Jurkat, Clone E6-1 (cell line): ENCODE measurements at regions not wholly inside any gene's neighbourhood (a gene's known extent, or its start where the extent isn't known, plus 50 kb on each side); places are given as distances from the start of the nearest gene placed in this dataset.

Experiments
- DNase-seq: peaks from one replicate; pipeline ENCODE4 v3.0.0-alpha.2; 2011; ENCODE audit warnings: low read depth, low spot score
- H3K4me3 ChIP-seq: 2 replicates; pipeline ENCODE4 v1.5.1; 2011; ENCODE audit warnings: mild to moderate bottlenecking, low read length, control low read depth, moderate library complexity

DNA sequence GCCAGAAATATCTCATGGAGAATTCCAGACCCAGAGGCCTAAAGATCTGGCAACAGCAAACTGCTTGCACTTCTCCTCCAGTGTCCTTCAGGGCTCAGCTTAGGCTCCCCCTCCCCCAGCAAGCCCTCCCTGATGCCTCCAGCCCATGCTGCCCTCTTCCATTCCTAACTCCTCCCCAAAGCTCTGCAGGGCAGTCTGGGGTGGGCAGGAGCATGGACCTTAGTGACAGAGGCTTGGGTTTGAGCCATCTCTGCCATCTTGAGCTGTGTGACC, 436.8 kb downstream of the PTPRU start:
- no peak overlapping the region for H3K4me3 ChIP-seq
- no peak for DNase-seq

DNA sequence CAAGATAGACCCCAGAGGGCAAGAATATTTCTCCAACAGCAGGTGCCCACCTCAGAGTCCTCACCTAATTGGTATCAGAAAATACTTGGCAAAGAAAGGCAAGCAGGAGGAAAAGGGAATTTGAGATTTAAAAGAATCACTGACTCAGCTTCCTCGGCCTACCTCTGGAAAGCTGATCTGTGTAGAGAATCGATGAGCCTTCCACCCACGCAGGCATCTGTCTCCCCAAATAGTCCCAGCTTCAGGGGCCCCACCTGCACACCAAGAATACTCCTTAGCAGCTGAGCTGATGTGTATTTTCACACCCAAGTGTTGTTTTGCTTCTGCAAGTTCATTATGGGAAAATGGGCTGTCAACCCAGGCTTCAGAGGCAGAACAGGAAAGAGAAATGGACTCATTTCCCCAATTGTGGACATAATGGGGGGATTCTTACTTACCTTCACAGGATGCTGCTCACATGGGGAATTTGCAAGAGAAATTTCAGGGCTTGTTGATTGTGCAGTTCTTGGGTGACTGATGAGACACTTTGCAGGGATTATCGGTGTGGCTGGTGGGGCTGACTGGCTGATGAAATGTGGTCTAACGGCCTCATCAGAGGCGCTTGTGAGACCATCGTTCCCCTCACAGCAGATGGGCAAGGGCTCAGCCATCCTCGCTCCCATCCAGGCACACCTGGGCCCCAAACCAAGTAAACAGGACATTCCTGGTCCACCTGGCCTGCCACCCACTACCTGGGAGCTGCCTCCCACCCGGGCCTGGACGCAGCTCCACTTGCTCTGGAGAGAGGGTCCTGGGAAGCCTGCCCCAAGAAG, 436.3 kb downstream of the PTPRU start:
- no peak for DNase-seq
- H3K4me3 ChIP-seq: no peak overlapping the region

DNA sequence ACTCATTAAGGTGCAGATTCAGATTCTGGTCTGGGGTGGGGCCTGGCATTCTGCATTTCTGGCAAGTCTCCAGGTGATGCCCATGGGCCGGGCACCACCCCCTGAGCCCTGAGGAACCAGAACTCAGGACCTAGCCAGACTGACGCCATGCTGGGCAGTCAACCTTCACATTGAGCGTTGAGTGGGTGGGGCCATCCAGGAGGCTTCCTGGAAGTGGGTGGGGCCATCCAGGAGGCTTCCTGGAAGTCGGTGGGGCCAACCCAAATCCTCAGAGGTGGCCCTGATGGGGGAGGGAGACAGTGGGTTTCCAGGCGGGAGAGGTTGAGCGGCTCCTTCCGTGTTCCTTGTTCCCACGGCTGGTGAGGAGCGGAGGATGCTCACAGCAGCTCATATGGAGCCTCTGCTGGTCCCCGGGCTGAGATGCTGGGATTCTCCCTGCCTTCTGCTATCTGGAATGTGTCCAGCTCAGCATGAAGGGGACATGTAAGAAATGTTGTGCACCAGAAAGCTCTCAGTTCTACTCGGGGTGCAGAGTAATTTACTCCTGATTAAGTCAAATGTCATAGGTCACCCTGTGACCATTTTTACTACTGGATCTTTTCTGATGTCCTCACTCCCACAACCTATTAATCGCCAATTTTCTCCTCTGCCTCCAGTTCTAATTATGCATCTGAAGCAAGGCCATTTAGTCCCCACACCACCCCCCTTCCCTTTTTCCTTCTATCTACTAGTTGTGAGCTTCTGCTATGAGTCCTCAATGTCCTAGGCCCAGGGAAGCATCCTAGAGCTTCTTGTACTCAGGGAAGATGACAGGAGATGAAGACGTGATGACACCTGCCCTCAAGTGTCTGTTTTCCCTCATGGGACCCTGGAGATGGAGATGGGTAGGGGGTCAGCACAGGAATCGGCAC, 435.4 kb downstream of the PTPRU start:
- H3K4me3 ChIP-seq: no peak overlapping the region
- DNase-seq: no peak

DNA sequence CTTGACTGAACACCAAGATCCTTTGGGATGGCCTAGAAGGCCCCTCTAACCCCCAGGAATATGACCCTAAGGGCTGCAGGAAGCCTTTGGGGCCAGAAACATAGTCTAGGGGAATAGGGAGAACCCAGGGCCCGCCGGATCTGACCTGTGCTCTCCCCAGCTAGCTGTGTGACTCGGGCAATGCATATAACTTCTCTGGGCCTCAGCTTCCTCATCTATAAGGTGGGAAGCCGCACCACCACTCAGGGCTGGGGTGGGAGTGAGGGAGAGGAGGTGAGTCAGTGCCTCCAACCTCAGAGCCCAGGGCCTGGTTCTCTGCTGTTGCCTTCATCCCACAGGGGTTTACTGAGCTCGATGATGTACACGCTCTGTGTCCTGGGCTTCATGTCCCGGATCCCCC, 434.4 kb downstream of the PTPRU start:
- DNase-seq: no peak
- H3K4me3 ChIP-seq: no peak overlapping the region

DNA sequence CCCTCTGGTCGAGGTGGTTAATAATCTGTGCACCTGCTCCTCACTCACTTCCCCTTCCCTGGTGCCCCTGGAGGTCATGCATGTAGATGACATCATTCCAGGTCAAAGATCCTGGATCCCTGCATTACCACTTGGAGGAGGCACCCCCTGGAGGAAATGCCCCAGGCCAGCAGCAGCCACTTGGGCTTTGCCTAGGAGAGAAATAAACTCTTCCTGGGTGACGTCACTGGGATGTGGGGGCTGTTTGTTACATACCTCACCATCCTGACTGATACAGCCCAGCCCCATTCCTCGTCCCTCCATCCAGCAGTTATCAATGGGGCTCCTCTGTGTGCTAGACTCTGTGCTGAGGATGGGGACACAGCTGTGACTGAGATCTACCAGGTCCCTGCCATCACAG, 433.6 kb downstream of the PTPRU start:
- no peak overlapping the region for H3K4me3 ChIP-seq
- DNase-seq: no peak

DNA sequence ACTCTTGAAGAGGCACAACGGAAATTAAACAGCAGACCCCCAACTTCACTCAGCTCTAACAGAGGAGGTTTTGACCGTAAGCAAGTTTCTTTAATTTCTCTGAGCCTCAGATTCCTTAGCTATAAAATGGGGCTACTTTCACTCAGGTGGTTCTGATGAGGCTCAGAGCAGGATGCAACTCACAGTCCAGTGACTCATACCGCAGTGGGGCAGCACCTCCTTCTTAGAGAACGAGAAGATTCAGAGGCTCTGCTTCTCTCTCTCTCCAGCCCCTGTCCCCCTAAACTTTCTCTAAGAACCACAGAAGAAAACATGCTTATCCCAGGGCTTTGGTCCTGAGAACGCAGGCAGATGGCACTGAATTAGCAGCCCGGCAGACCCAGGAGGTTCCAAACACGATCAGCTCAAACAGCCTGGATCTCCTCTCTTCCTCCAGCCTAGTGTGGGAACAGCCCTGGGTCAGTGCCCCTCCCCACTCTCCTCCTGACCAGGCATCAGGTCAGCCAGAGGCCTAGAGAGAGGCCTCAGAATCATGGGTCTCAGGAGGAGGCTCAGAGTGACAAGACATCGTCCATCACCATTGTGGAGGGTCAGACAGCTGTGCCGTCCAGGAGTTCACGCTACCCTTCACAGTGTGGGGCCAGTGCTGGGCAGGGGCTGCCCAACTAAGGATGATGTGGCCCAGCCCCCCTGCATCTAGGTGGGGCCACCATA, 433.0 kb downstream of the PTPRU start:
- H3K4me3 ChIP-seq: no peak overlapping the region
- no peak for DNase-seq

DNA sequence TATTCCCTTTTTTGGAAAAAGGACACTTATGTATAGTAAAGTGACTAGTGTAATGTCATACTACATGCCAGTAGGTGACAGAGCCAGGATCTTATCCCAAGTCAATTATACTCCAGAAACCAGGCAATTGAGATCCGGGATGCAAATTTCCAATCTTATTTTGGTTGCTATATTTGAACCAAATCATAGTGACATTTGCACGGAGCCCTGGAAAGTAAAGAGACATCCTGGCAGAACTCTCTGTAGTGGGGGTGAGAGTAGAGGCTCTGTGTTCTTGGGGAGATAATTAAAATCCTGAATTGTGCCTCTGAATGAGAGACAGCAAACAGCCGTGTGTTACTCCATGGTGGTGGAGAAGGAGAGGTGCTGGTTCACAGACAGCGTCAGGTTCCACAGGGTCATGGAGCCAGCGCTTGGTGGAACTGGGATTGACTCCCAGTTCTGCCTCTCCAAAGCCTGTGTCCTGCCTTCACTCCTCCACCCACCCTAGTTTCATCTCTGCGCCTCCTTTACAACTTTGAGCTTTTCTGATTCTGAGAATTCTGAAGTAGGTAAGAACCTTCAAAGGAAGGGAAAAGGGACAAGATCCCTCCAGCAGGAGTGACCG, 432.3 kb downstream of the PTPRU start:
- no peak overlapping the region for H3K4me3 ChIP-seq

DNA sequence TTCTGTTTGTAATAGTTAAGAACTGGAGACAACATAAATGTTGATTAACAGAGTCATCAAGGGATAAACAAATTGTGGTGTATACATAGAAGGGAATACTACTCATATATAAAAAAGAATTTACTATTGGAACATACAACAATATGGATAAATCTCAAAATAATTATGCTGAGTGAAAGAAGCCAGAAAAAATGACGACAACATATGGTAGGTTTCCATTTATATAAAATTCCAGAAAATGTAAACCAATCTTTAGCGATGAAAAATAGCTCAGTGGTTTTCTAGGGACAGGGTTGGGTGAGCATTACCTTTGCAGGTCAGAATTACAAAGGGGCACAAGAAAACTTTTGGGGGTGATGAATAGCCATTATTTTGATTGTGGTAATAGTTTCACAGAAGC, 431.6 kb downstream of the PTPRU start:
- DNase-seq: no peak
- H3K4me3 ChIP-seq: no peak overlapping the region

More for the DNA sequence above, 432.3 kb downstream of the PTPRU start:
- DNase-seq: no peak

DNA sequence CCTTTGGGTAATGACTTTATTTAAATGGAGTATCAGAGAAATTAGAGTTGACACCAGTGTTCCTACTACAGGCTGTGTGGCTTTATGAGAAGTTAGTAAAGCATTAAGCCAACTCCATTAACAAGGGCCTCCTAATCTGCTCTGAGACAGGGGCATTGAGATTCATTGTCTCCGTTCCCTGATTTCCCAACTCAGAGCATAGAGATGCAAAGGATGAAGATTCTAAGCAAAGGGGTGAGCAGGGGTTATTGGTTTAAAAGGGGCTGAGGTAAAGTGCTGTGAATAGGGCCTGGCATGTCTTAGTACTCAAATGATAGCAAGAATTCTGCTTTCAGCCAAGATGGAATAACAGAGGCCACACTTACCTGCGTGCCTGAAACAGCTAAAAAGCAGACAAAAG, 428.4 kb downstream of the PTPRU start:
- H3K4me3 ChIP-seq: no peak overlapping the region
- no peak for DNase-seq

DNA sequence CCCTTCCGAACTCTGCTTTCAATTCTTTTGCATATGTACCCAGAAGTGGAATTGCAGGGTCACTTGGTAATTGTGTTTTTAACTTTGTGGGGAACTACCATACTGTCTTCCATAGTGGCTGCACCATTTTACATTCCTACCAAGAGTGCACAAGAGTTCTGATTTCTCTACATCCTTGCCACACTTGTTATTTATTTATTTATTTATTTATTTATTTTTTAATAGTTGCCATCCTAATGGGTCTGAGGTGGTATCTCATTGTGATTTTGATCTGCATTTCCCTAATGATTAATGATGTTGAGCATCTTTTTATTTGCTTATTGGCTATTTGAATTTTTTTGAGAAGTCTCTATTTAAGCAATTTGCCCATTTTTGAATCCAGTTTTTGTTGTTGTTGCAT, 422.4 kb downstream of the PTPRU start:
- no peak for DNase-seq
- no peak overlapping the region for H3K4me3 ChIP-seq

DNA sequence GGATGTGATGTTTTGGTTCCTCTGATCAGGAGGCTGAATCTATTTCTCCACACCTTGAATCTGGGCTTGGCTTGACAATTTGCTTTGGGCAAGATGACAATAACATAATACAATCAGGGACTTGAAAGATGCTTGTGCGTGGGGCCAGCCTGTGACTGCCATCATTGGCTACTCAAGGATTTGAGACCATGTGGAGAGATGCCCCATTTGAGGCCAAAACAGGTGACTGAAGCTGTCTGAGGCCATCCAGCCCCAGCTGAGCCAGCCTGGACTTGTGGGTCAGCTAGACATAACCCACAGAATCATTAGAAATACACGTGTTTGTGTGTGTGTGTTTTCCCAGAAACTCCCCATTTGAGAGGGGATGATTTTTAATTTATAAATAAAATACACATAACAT, 421.5 kb downstream of the PTPRU start:
- no peak overlapping the region for H3K4me3 ChIP-seq
- DNase-seq: no peak

DNA sequence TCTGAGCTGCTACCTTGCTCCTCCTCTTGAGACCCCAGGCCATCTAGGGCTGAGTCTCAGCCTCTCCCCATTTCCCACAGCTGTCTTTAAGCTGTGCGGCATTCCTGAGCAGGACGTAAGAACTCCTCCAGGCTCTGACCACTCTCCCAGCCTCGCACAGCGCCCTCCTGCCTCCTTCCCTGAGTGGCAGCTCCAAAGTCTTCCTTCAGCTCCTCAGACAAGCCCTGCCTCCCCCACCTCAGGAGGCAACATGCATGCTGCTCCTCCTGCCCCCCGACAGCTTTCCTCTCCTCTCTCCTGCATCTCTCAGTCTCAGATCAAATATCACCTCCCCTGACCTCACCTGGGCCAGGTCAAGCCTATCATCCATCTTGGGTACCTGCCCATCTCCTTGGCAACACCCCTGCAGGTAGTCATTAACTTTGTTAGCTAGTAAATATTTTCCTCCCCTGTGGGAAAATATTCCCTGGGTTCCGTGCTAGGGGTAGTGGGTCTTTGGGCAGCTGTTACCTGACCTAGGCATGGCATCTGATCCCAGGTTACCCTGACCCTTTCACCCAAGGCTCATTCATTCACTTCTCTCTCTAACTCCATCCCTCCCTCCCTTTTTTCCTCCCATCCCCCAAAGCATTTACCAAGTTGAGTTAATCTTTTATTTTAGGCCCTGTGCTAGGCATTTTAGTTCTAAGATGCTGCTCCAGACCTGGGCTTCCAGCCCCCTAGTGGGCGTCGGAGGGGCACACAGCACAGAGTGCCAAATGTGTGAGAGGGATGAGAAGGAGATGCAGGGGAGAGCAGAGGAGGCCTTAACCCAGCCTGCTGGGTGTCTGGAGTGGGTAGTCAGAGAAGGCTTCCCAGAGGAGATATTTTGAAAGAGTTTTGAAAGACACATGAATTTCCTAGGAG, 419.9 kb downstream of the PTPRU start:
- no peak overlapping the region for H3K4me3 ChIP-seq
- peak; percentile 14 for DNase-seq

DNA sequence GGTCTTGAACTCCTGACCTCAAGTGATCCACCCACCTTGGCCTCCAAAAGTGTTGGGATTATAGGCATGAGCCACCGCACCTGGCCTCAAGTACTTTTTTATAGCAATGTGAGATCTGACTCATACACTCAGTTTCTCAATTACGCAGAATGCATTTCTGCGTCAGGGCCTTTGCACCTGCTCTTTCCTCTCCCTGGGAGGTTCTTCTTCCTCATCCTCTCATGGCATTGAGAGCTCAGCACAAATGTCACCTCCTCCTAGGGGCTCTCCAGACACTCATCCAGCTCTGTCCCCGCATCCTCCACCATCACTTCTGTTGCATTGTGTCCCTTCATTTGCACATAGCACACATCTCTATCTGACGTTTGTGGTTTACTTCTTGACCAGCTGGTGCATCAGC, 418.8 kb downstream of the PTPRU start:
- no peak for DNase-seq
- H3K4me3 ChIP-seq: no peak overlapping the region

DNA sequence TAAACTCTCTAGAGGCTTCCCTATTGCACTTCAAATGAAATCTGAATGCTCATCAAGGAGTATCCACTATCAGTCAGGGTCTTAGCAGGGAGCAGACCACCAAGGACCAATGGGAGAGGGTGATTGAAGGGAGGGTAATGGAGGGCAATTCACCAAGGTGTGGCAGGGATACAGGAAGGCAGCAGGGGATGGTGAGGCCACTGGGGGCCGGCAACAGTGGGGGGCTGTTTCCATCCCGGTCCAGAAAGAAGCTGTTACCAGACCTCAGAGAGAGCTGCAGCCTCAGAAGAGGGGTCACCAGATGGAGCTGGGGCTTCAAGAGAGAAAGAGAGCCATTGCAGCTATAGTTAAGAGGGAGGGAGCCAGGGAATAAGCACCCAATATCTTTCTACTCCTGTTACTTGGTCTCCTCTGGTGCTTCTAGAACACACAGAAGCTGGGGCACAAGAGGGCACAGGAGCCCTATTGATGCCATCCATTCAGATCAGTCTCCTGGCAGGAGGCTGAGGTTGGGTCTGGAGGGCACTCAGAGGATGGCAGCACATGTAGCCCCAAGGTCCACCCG, 417.6 kb downstream of the PTPRU start:
- H3K4me3 ChIP-seq: no peak overlapping the region
- DNase-seq: no peak

DNA sequence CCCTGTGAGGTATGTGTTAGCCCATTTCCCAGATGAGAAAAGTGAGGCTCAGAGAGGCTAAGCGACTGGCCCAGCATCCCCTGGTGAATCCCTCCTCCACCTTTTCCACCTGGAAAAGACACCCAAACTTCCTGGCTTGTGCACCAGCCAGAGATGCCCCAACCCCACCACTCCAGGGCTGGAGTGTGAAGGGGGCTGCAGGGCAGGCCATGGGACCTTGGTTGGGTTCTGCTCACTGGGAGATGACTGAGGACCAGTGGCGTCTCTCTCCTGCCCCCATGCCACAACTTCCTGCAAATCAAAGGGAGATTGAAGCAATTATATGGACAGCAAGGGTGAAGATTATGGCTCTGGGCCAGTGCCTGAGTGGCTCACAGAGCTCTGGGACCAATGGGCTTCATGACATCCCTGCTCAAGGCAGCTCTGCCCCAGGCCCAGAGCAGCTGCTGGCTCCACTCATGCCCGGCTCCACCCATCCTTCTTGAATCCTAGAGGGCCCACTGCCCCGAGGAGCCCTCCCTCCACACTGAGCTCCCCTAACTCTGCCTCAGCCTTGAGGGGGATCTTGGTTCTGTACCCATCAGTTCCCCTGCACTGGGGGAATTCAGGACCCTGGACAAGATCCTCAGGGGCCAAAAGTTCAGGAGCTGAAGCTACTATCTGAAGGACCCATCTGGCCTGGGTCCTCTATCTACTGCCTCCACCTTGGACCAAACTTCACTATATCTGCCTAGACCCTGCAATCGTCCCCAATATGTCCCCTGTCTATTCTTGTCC, 416.9 kb downstream of the PTPRU start:
- DNase-seq: no peak
- no peak overlapping the region for H3K4me3 ChIP-seq

DNA sequence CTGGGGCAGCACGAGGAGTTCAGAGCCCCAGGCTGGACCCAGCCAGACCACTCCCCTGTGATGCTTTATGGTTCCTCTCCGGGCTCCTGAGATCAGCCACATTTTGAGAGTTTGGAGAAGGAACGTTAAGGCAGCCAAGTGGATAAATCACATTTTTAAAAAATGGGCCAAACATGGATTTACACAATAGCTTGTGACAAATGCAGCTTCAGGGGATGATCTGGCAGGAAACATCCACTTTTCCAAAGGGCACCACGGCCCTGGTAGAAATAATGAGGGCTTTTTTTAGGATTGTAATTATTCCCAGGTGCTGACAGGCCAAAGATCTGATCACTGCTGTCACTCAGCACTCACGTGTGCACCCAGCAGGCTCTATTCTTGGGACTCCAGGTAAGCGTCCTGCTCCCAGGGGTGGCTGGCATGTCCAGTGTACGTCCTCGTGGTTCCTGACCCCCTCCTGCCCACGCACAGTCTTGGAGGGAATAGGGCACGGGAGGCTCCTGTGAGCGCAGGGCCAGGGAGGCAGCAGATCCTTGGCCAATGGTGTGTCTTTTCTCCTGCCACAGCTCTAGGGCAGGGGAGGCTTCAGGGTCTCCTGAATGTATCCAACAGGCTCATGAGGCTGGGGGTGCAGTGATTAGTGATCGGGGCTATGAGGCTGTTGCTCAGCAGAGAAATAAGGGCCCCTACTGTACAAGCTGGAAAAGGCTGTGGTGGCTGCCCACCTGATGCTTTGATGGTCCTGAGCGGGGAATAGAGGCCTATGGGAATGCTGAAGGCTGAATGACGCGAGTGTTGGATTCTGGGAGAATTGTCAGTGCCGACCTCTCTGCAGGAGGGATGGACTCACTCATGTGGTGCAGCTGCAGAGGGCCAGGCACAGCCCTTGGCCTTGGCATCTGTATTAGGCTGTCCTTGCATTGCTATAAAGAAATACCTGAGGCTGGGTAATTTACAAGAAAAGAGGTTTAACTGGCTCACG, 415.7 kb downstream of the PTPRU start:
- no peak overlapping the region for H3K4me3 ChIP-seq
- no peak for DNase-seq

DNA sequence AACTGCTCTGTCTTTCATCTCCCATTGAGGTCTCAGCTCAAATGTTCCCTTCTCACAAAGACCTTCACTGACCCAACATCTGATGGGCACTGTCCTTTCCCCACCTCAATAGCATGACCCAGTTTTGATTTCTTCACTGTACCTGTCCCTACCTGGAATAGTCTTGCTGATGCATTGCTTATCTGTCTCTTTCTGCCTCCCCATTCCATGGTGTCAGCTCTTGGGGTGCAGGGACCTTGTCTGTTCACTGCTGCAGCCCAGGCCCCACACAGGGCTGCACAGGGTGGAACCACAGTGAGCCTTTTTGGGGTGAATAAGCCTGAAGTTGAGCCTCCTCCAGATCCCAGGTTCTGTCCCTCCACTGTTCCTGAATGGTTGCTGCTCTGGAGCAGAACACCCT, 414.9 kb downstream of the PTPRU start:
- no peak overlapping the region for H3K4me3 ChIP-seq
- no peak for DNase-seq
